Stimulated activated CD4-positive, alpha-beta T cell treated with anti-CD3 and anti-CD28 coated beads, Interleukin-15, amount 100 ng/mL, for 24 hours (primary cell): ENCODE measurements at regions not wholly inside any gene's neighbourhood (a gene's known extent, or its start where the extent isn't known, plus 50 kb on each side); places are given as distances from the start of the nearest gene placed in this dataset.

Source experiments
- DNase-seq: peaks from one replicate; pipeline ENCODE4 v3.0.0-alpha.2; 2020

- no peak for DNase-seq
These were observed 231.6 kb upstream of the UBE2E2 start for GRCh38 chr3:22971497-22971896.

DNA sequence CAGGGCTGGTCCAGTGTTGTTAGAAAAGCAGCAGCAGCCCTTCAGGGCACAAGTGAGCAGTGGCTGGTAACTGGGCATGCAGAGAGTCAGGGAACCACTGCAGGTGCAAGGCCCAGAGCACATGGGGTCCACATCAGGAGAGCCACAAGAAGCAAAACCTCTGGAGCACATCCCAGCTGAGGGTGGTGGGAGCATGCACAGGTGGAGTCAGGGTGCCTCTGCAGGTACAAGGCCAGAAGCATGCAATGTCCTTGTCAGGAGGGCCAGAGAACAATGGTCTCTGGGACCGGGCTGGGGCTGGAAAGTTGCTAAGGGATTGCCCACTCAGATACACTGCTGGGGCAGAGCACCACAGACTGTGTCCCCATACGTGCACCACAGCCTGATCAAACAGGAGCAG is 226.1 kb upstream of the UBE2E2 start:
- no peak for DNase-seq

DNA sequence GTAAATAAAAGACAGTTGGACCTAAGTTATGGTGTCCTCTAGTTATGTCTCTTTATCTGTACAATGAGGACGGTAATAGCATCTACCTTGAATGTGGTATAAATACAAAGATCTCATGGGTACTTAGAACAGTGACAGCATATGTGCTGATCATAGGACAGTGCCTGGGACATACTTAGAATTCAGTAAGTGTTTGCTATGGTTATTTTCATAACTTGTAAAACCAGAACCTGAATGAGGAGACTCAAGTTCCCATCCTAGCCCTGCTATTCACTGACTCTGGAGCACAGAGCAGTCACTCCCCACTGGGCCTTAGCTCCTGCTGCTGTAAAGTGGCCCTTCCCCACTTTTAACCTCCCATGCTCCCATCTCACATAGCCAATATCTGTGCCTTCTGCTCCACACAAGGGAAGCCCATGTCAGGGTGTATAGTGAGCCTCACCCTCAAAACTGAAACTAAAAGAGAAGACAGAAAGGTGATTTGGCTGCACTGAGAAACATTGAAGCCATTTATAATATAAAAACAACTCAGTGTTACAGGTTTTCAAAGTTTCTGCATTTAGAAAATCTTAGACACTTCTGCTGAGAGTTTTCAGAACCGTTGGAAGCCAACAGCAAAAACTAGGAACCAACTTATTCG is 225.4 kb upstream of the UBE2E2 start:
- DNase-seq, result no peak

DNA sequence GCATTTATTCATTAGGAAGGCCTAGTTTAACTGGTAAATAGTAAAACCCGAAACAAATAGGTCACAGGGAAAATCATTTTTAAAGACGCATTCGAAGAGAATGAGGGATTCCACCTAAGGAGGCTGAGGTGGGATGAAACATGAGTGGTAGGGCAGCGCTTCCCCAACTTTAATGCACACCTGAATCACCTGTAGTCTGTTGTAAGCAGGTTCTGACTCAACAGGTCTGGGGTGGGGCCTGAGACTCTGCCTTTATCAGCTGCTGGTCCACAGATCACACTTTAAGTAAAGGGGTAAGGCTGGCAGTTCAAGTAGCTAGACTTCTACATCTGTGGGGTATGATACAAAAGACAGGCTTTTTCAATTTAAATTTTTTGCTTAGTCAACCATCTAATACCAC is 223.5 kb upstream of the UBE2E2 start:
- DNase-seq, result no peak

DNA sequence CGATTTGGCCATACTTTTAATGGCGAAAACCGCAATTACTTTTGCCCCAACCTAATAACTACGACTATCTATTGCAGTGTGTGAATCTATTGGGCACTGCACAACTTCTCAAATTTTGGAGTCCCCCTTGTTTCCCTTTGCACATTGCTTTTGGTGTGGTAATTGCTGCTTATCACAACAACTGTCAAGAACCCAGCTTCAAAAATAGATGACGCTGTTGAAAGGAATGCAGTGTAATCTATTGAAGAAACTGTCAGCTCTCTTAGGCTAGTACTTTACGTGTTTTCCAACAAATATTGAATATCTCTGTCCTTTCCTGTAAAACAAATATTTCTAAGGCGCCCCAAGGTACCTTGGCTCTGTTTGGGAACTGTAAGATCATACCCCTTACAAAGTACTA is 222.8 kb upstream of the UBE2E2 start:
- DNase-seq, result no peak

DNA sequence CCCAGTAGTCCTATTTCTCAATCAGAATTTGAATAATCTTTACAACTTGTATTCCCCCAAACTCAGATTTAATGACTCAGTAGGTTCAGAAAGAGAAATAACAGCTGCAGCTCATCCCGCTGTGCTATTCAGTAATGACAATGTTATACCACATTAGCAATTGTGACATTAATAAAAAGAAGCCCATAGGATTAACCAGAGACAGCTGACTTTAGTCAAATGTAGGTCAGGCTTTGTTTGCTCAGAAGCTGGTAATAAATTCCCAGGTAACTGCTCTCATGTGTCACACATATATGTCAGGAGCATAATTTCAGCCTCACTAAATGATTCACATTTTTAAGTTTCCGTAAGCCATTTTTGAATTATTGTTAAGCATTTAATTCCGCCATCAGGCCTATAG is 222.0 kb upstream of the UBE2E2 start:
- no peak for DNase-seq

- no peak for DNase-seq
These were observed 221.3 kb upstream of the UBE2E2 start for GRCh38 chr3:22981861-22982260.

GRCh38 chr3:22982981-22983587 is 220.0 kb upstream of the UBE2E2 start:
- DNase-seq, result no peak

- no peak for DNase-seq
These were observed 216.2 kb upstream of the UBE2E2 start for GRCh38 chr3:22986958-22987357.

GRCh38 chr3:22988566-22988965 is 214.6 kb upstream of the UBE2E2 start:
- no peak for DNase-seq

- DNase-seq, result no peak
These were observed 213.4 kb upstream of the UBE2E2 start for GRCh38 chr3:22989716-22990115.

DNA sequence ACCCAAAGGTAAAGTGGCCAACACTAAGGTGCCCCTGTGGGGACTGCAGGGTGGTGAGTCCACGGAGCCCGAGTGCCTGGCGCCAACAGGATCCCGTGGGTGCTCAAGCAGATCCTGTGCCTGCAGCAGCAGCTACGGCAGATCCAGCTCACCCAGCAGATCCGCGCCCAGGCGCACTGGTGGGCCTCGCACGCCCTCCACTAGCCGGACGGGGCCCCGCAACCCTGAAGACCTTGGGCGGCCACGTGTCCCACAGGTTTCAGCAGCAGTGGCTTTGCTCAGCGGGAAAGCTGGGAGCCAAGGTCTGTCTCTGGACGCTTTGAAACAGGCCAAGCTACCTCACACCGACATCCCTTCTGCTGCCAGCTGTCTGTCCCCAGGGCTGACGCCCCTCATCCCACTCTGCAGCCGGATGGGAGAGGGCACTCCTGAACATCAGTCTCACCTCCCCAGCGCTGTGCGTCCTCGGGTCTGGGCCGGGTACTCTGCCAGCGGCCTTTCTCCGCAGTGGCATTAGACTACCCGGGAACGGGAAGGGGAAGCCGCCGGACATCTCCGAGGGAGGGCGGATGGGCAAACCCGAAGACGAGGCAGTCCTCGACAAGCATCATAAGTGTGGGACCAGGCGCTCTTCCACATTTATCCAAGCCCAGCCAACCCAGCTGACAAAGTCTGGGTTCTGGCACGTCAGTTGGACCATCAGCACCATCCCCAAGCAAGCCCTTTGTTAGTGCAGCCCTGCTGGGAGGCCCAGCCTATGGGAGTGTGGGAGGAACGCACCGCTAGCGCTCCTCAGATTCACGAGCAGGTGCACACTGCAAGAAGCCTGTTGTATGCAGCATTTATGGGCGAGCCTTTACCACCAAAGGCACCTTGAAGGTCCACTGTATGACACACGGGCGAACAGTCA is 212.6 kb upstream of the UBE2E2 start:
- DNase-seq, result no peak

- no peak for DNase-seq
These were observed 208.3 kb upstream of the UBE2E2 start for GRCh38 chr3:22994781-22995180.

DNA sequence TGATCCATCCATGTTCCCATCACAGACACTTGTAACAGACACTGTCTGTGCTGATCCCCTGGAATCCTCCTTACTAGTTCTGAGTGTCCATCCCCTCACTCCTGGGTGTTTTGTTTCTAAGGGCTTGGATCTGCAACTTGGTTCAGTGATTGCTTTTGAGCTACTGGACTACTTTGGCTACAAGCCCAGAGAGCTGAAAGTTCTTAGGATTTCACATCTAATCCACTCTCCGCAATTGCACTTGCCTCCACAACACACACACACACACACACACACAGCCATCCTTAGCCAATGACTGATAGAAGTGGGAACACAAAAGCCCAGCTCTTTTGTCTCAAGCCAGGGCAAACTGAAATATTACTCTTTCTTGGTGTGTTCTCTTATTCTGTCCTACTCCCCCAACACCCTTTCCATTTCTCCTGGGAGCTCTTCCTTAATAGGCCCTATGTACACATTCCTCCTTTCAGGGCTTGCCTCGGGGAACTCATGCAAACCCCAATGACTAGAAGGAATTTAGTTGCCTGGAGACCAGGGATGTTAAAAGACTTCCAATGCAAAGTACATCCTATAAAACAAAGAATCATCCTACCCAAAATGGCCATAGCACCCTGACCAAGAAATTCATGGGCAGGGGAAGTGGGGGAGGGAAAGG is 206.1 kb upstream of the UBE2E2 start:
- DNase-seq, result no peak

- no peak for DNase-seq
These were observed 202.8 kb upstream of the UBE2E2 start for GRCh38 chr3:23000371-23000770.

- DNase-seq, result no peak
These were observed 201.0 kb upstream of the UBE2E2 start for GRCh38 chr3:23002151-23002550.

- no peak for DNase-seq
These were observed 200.0 kb upstream of the UBE2E2 start for GRCh38 chr3:23002836-23003732.

DNA sequence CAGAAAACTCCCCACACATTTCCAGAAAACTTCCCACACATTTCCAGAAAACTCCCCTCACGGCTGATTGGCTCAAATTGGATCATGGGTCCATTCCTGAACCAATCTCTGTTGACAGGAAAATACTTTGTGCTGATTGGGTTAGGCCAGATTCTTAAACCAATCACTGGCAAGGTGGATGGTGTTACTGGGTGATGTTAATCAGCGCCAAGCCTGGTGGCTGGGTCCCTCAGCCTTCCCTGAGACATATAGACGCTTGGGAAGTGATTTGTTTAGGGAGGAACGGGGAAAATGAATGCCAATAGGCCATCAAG is 199.4 kb upstream of the UBE2E2 start:
- no peak for DNase-seq

DNA sequence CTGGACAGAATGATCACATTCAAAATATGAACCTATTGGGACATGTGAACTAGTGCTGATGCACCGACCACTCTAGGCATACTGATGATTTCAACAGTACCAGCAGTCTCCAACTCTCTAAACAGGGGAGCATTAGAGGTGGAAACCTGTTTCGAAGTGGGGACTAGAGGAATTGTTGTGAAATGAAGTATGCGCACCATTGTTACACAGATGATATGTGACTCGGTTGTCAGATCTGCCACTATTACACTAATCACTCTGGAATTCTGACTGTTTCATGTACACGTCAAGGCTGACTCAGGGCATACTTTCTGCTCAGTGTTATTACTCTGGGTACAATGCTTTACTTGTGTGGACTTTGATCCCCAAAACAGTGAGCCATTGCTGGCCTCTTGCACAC is 198.2 kb upstream of the UBE2E2 start:
- no peak for DNase-seq

DNA sequence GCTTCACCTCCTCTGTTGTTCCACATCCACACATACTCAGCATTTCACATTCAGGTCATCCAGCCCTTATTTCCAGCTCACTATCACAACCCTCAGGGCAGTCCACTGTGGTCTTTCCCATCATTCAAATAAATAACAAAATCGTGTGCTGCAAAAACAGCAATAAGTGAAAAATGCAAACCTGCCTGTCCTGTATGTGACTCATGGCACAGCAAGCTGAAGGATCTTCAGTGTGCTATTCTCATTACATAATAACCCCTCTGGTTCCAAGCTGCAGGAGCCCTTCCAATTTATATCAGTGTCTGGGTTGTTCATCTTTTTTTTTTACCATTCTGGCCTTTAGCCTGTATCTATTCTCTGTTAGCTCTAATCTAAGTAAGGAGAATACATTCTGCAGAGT is 185.3 kb upstream of the UBE2E2 start:
- no peak for DNase-seq

- DNase-seq, result no peak
These were observed 183.4 kb upstream of the UBE2E2 start for GRCh38 chr3:23019596-23020300.

DNA sequence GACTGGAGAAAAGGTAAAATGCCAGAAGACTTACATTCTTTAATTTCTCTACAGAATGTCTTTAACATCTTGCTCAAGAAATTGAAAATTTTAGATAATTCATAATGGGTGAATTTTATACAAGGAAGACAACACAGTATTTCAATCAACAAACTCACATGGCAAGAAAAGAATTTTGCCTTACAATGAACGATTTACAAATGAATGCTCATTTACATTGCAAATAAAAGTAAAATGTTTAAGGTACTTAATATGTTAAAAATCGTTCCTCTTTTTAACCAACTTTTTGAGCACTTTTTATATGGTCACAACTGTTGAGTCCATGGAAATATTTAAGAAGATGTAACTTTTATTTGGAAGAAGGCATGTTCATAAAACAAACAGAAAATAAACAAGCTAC is 174.8 kb upstream of the UBE2E2 start:
- no peak for DNase-seq
